GM12873 (cell line): ENCODE measurements at regions not wholly inside any gene's neighbourhood (a gene's known extent, or its start where the extent isn't known, plus 50 kb on each side); places are given as distances from the start of the nearest gene placed in this dataset.

Experiments used
- TF ChIP-seq, protein P1 (sequence below): IDR thresholded peaks from 2 replicates; pipeline ENCODE4 v1.5.1; 2012; ENCODE audit warnings: low read depth, mild to moderate bottlenecking, moderate library complexity, low read length, control low read depth; ENCODE audit not compliant: insufficient read depth; ENCODE audit errors: missing control alignments

DNA sequence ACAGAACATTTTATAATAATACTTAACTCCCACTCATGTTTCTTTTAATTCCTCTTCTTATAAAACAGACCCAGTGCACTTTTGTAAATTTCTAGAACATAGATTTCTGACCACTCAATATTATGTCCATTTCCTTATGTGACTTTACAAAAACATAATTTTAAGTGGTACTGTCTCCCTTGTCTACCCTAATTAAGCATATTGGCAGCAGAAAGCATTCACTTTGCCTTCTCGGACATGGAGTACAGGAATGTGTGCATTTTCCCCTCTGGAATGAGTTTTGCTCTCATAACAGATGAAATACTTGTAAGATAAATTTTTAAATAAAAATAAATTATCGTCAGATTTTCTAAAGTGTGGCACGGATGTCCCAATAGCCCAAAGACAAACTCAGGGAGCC lies 129.5 kb upstream of the MDM1 start:
- TF ChIP-seq, protein P1, sequence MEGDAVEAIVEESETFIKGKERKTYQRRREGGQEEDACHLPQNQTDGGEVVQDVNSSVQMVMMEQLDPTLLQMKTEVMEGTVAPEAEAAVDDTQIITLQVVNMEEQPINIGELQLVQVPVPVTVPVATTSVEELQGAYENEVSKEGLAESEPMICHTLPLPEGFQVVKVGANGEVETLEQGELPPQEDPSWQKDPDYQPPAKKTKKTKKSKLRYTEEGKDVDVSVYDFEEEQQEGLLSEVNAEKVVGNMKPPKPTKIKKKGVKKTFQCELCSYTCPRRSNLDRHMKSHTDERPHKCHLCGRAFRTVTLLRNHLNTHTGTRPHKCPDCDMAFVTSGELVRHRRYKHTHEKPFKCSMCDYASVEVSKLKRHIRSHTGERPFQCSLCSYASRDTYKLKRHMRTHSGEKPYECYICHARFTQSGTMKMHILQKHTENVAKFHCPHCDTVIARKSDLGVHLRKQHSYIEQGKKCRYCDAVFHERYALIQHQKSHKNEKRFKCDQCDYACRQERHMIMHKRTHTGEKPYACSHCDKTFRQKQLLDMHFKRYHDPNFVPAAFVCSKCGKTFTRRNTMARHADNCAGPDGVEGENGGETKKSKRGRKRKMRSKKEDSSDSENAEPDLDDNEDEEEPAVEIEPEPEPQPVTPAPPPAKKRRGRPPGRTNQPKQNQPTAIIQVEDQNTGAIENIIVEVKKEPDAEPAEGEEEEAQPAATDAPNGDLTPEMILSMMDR, result no peak

DNA sequence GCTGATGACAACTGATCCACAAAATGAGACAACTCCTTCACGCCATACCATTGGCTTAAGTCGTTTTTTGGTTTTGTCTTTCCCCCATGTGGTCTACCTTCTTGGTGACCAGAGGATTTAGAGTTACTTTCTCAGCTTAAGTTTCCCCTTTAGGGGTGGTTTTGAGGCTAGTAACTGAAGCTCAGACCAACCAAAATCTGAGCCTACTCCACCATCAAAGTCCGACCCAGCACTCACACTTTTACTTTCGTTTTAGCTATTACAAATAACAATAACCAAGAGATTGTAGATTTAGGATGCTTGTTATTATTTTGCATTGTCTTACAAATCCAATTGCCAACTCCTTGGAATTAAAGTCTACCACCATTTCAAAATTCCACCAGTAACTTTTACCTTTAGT lies 130.6 kb upstream of the MDM1 start:
- TF ChIP-seq, protein P1, result no peak

DNA sequence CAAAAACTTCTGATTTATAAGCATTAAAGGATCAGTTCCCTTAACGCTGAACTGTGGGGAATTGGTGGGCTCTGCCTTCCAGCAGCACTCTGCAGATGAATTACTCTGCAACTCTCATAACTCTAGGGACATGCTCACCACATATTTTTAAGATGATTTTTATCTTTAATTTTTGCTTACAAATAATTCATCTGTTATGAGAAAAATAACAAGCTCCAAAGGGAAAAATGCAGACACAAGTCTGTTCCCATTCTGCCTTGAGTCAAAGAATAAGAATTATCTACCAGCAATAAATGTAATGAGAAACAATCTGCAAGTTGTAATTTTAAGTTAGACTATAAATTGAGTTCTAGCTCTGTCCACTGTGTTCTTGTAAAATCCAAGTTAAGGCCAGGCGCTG lies 133.1 kb upstream of the MDM1 start:
- TF ChIP-seq, protein P1, result no peak

DNA sequence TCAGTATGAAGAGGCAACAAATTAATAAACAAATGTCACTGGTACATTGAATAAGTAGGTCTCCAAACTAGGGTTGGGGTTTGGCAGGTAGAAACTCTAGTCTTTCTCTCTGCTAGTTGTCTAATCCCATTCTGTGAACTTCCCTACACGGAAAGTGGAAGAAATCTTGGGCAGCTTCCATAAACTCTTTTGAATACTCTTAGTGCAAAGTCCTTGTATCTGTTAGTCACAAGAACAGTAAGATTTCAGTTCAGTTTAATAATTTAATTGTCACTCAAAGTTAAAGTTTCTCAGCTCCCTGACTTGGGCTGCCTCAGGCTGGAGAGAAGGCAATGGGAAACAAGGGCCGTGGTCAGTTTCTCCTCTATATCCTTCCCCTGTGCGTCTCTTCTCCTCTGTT lies 135.4 kb upstream of the MDM1 start:
- TF ChIP-seq, protein P1, result no peak

DNA sequence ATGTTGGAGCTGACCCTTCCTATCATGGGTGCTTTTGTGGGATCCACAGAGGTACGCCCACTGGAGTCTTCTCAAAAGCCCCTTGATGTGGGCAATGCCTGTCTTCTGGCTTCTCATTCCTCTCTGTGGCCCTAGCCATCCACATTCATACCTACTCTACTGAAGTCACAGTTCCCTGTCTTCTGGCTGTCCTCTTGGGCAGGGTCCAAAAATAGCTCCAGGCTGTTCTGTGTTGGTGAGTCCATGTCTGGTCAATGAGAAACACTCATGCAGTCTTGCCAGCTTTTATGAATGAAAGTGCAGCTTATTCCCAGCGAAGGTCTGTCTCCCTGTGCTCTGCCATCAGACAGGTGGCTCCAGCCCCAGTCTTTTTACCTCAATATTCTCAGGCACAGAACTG lies 135.9 kb upstream of the MDM1 start:
- TF ChIP-seq, protein P1, result no peak

DNA sequence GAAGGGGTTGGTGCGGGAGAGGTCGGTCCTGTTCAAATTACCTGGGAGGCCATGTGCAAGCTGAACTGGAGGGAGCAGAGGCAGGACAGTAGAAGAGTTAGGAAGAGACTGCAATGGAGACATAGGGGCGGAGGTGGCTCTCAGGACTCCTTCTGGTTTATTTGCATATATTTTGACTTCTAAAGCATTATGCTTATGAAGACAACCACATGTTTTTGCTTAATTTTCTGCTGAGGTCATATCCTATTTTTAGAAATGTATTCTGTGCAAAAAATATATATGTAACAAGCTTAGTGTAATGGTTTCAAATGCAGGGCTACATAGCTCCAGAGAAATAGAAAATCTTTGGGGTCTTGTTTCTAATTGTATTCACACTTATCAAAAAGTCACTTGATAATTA lies 137.0 kb upstream of the MDM1 start:
- TF ChIP-seq, protein P1, result no peak

DNA sequence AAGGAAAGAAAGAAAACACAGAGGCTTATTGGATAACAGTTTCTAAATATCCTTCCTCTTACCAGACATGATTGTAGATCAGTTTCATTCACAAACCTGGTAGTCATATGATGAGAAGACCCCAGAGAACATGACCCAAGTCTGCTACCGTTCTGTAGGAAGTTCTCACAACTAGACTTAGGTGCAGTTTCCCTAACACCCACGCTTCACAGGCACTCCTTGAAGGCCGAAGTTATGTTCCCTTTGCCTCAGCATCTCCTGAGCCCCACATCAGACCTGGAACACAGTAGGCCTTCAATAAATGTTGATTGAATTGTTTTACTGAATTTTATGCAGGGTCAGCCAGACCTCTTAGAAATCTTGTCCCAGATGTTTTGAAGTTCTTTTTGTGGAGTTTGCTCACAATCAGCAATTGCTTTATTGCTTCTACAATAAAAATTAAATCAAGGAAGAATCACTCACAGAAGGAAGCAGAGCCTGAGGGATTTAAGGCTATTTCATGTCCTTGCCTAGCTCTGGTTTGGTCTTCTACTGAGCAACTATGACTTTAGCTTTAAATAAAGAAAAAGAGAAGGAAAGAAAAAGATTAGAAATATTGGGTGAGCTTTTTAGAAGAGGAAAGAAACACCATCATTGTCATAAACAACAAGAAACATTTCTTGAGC lies 138.6 kb upstream of the MDM1 start:
- TF ChIP-seq, protein P1, result no peak
